ENCODE measurements at regions not wholly inside any gene's neighbourhood (a gene's known extent, or its start where the extent isn't known, plus 50 kb on each side); places are given as distances from the start of the nearest gene placed in this dataset.

- no peak for TF ChIP-seq CTCF (conservative IDR thresholded peaks at IDR 0.05)
- TF ChIP-seq EZH2 (IDR thresholded peaks at IDR 0.05; ENCODE audit: low read depth), result no peak
Observed at GRCh38 chr10:58457761-58458616, 54.7 kb upstream of the BICC1 start.
